KMS-11 (cell line): ENCODE measurements at regions not wholly inside any gene's neighbourhood (a gene's known extent, or its start where the extent isn't known, plus 50 kb on each side); places are given as distances from the start of the nearest gene placed in this dataset.
"Not testable (repeated sequence)": the region's sequence is repeated elsewhere in the genome, so short reads cannot be mapped to it uniquely, and the experiment has no call there.

Experiments used
- H2AFZ ChIP-seq: fragments of 200-600 bp; sonication (generic); 2 replicates; pipeline ENCODE4 v1.6.1; 2016; ENCODE audit warnings: antibody characterized with exemption, mixed run types, low read depth
- H3K27ac ChIP-seq: fragments of 200-600 bp; sonication (generic); 2 replicates; pipeline ENCODE4 v1.6.1; 2016; ENCODE audit warnings: mild to moderate bottlenecking, mixed run types
- H3K27me3 ChIP-seq: fragments of 200-600 bp; sonication (generic); 2 replicates; pipeline ENCODE4 v1.6.1; 2017; ENCODE audit warnings: mild to moderate bottlenecking, low read depth, mixed run types, moderate library complexity; ENCODE audit not compliant: insufficient read depth
- H3K36me3 ChIP-seq: fragments of 200-600 bp; sonication (generic); 2 replicates; pipeline ENCODE4 v1.6.1; 2017; ENCODE audit warnings: mild to moderate bottlenecking, mixed run types; ENCODE audit not compliant: insufficient read depth
- H3K4me1 ChIP-seq: fragments of 200-600 bp; sonication (generic); 2 replicates; pipeline ENCODE4 v1.6.1; 2016; ENCODE audit warnings: mild to moderate bottlenecking, low read depth, mixed run types; ENCODE audit not compliant: poor library complexity, severe bottlenecking
- H3K4me2 ChIP-seq: fragments of 200-600 bp; sonication (generic); 2 replicates; pipeline ENCODE4 v1.7.0; 2016; ENCODE audit warnings: mild to moderate bottlenecking, mixed run types
- H3K4me3 ChIP-seq: fragments of 200-600 bp; sonication (generic); IDR thresholded peaks from 2 replicates; pipeline ENCODE4 v1.6.1; 2017; ENCODE audit warnings: low read depth, low read length, mixed read lengths; ENCODE audit not compliant: insufficient read depth
- H3K79me2 ChIP-seq: fragments of 200-600 bp; sonication (generic); 2 replicates; pipeline ENCODE4 v1.6.1; 2016; ENCODE audit warnings: low read depth, mixed run types; ENCODE audit not compliant: insufficient read depth
- H3K9ac ChIP-seq: fragments of 200-600 bp; sonication (generic); 2 replicates; pipeline ENCODE4 v1.6.1; 2016; ENCODE audit warnings: mild to moderate bottlenecking, mixed run types
- H4K20me1 ChIP-seq: fragments of 200-600 bp; sonication (generic); 2 replicates; pipeline ENCODE4 v1.6.1; 2016; ENCODE audit warnings: mild to moderate bottlenecking, mixed run types; ENCODE audit not compliant: insufficient read depth
- TF ChIP-seq, protein P1 (sequence below): fragments of 200-600 bp; sonication (generic); conservative IDR thresholded peaks from 2 replicates; pipeline ENCODE4 v1.6.1; 2017; ENCODE audit warnings: low read depth, mild to moderate bottlenecking, antibody characterized with exemption, low read length, moderate library complexity, mixed read lengths

DNA sequence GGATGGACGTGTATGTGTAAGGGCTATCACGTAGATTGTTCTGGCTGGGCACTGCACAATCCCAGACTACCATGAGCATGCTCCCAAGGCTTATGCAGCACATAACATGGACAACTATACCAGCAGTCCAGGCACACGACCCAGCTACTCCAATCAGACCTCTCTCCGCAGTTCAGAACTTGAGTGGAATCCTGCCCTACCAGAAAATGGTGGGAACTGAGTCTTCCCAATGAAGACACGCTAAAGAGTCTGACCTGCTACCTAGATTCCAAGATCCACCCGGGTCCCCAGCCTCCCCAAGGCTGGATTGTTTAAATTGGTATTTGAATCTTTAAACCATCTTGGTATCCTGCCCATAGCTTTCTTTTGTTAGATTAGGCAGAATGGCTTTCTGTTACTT is 251.3 kb upstream of the KAZN start:
- Histone ChIP-seq H3K4me2 (no peak overlapping the region), H3K27me3 (no peaks in the 10 kb centered on the region), H3K79me2 (no peaks in the 10 kb centered on the region), H2AFZ (no peak overlapping the region), H3K36me3 (no peaks in the 10 kb centered on the region), H3K4me3 (no peak overlapping the region), H4K20me1 (no peaks in the 10 kb centered on the region), H3K9ac (no peak overlapping the region), H3K4me1 (no peaks in the 10 kb centered on the region), H3K27ac (no peak overlapping the region)
- TF ChIP-seq, protein P1, sequence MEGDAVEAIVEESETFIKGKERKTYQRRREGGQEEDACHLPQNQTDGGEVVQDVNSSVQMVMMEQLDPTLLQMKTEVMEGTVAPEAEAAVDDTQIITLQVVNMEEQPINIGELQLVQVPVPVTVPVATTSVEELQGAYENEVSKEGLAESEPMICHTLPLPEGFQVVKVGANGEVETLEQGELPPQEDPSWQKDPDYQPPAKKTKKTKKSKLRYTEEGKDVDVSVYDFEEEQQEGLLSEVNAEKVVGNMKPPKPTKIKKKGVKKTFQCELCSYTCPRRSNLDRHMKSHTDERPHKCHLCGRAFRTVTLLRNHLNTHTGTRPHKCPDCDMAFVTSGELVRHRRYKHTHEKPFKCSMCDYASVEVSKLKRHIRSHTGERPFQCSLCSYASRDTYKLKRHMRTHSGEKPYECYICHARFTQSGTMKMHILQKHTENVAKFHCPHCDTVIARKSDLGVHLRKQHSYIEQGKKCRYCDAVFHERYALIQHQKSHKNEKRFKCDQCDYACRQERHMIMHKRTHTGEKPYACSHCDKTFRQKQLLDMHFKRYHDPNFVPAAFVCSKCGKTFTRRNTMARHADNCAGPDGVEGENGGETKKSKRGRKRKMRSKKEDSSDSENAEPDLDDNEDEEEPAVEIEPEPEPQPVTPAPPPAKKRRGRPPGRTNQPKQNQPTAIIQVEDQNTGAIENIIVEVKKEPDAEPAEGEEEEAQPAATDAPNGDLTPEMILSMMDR = no peak

- no peak overlapping the region for H3K9ac ChIP-seq
- H3K79me2 ChIP-seq = no peaks in the 10 kb centered on the region
- no peaks in the 10 kb centered on the region for H3K4me1 ChIP-seq
- TF ChIP-seq, protein P1 = no peak
- no peak overlapping the region for H3K4me2 ChIP-seq
- H3K27ac ChIP-seq = no peak overlapping the region
- no peaks in the 10 kb centered on the region for H3K27me3 ChIP-seq
- H4K20me1 ChIP-seq = no peaks in the 10 kb centered on the region
- no peaks in the 10 kb centered on the region for H3K36me3 ChIP-seq
- no peak overlapping the region for H2AFZ ChIP-seq
- no peak overlapping the region for H3K4me3 ChIP-seq
Measured at GRCh38 chr1:14347776-14348175, 250.7 kb upstream of the KAZN start.

GRCh38 chr1:14350197-14350596 is 248.3 kb upstream of the KAZN start:
- H3K36me3 ChIP-seq = no peaks in the 10 kb centered on the region
- no peaks in the 10 kb centered on the region for H3K27me3 ChIP-seq

GRCh38 chr1:14352897-14353296 is 245.6 kb upstream of the KAZN start:
- TF ChIP-seq, protein P1 = no peak
- Histone ChIP-seq H3K79me2 (no peaks in the 10 kb centered on the region), H3K36me3 (no peaks in the 10 kb centered on the region), H3K27me3 (no peaks in the 10 kb centered on the region), H3K4me2 (no peak overlapping the region), H3K27ac (no peak overlapping the region), H2AFZ (no peak overlapping the region), H3K4me3 (no peak overlapping the region), H3K9ac (no peak overlapping the region), H3K4me1 (no peaks in the 10 kb centered on the region), H4K20me1 (no peaks in the 10 kb centered on the region)

More at GRCh38 chr1:14350197-14350596, 248.3 kb upstream of the KAZN start:
- Histone ChIP-seq H4K20me1 (no peaks in the 10 kb centered on the region), H3K9ac (no peak overlapping the region), H3K4me2 (no peak overlapping the region), H3K79me2 (no peaks in the 10 kb centered on the region), H3K27ac (no peak overlapping the region), H2AFZ (no peak overlapping the region), H3K4me1 (no peaks in the 10 kb centered on the region), H3K4me3 (no peak overlapping the region)
- TF ChIP-seq, protein P1 = no peak

DNA sequence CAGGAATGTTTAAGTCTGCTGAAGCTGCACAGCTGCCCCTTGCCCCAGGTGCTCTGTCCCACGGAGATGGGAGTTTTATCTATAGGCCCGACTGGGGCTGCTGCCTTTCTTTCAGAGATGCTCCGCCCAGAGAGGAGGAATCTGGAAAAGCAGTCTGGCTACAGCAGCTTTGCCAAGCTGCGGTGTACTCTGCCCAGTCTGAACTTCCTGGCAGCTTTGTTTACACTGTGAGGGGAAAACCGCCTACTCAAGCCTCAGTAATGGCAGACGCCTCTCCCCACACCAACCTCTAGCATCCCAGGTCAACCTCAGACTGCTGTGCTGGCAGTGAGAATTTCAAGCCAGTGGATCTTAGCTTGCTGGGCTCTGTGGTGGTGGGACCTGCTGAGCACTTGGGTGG is 237.5 kb upstream of the KAZN start:
- H3K36me3 ChIP-seq, H2AFZ ChIP-seq: not testable (repeated sequence)

More for the DNA sequence above, 237.5 kb upstream of the KAZN start:
- H3K27me3 ChIP-seq, H4K20me1 ChIP-seq, H3K9ac ChIP-seq, H3K27ac ChIP-seq, H3K4me1 ChIP-seq, H3K4me2 ChIP-seq, H3K4me3 ChIP-seq, H3K79me2 ChIP-seq: not testable (repeated sequence)
